Panc1 (cell line): ENCODE measurements at regions not wholly inside any gene's neighbourhood (a gene's known extent, or its start where the extent isn't known, plus 50 kb on each side); places are given as distances from the start of the nearest gene placed in this dataset.

ENCODE experiments used
- ATAC-seq: fragments of 200-7000 bp; cut with Tn5 transposase; 2 replicates; pipeline ENCODE4 v1.9.1; 2020; ENCODE audit warnings: mild to moderate bottlenecking, moderate library complexity
- BruUV-seq: library from RNA; stranded (reverse); fragments of 400-500 nt; replicated peaks from 2 replicates; lab custom pipeline; 2021; lab: Mats Ljungman, UMichigan
- CTCF ChIA-PET: fragments of 300-600 bp; sonication (Branson Sonifier 250); formaldehyde crosslinking; loops from one replicate; lab custom pipeline; 2022; ENCODE audit warnings: antibody characterized with exemption; lab: Charles Lee
- POLR2A ChIA-PET: fragments of 300-600 bp; sonication (Branson Sonifier 250); formaldehyde crosslinking; loops from one replicate; lab custom pipeline; 2022; ENCODE audit warnings: antibody characterized with exemption; lab: Charles Lee
- DNase-seq: peaks from one replicate; pipeline ENCODE4 v3.0.0-alpha.2; 2010; ENCODE audit warnings: low read depth, low spot score
- H3K27ac ChIP-seq: 2 replicates; pipeline ENCODE4 v1.5.1; 2011; ENCODE audit warnings: mild to moderate bottlenecking, low read length, inconsistent platforms
- H3K27me3 ChIP-seq: fragments of 200-500 bp; sonication (Bioruptor generic); 2 replicates; pipeline ENCODE4 v1.6.0; 2014; ENCODE audit warnings: low read length, inconsistent platforms; ENCODE audit not compliant: control insufficient read depth, insufficient read depth
- H3K36me3 ChIP-seq: fragments of 200-500 bp; sonication (Bioruptor generic); 2 replicates; pipeline ENCODE4 v1.5.1; 2014; ENCODE audit warnings: inconsistent platforms, mild to moderate bottlenecking, low read length, moderate library complexity; ENCODE audit not compliant: control insufficient read depth, insufficient read depth
- H3K4me1 ChIP-seq: 2 replicates; pipeline ENCODE4 v1.5.1; 2011; ENCODE audit warnings: inconsistent platforms, mild to moderate bottlenecking, low read length, moderate library complexity; ENCODE audit not compliant: control insufficient read depth, insufficient read depth
- H3K4me3 ChIP-seq, 2 experiments: 2 replicates each; pipeline ENCODE4 v1.5.1; 2011 to 2012; ENCODE audit warnings: low read depth in 2 of 2, low read length in 2 of 2, mild to moderate bottlenecking in 2 of 2, inconsistent platforms in 1 of 2, moderate library complexity in 1 of 2
- H3K9me3 ChIP-seq: fragments of 200-500 bp; sonication (Bioruptor generic); 2 replicates; pipeline ENCODE4 v1.5.1; 2014; ENCODE audit warnings: low read depth, mild to moderate bottlenecking, inconsistent platforms, low read length, moderate library complexity; ENCODE audit not compliant: control insufficient read depth, insufficient read depth
- CTCF ChIP-seq: fragments of 450-650 bp; IDR thresholded peaks from 2 replicates; pipeline ENCODE4 v1.5.1; 2017; ENCODE audit warnings: mild to moderate bottlenecking
- POLR2AphosphoS5 ChIP-seq: IDR thresholded peaks from 2 replicates; pipeline ENCODE4 v1.6.1; 2012; ENCODE audit warnings: mild to moderate bottlenecking, low read depth, low read length, moderate library complexity
- REST ChIP-seq, 2 experiments: IDR thresholded peaks; 2 replicates each; pipeline ENCODE4 v1.6.1; 2011 to 2012; ENCODE audit warnings: low read depth in 2 of 2, control low read depth in 1 of 2, low read length in 1 of 2, mild to moderate bottlenecking in 1 of 2, moderate library complexity in 1 of 2; ENCODE audit not compliant: insufficient read depth in 1 of 2
- SIN3A ChIP-seq: IDR thresholded peaks from 2 replicates; pipeline ENCODE4 v1.6.1; 2012; ENCODE audit warnings: low read depth, mild to moderate bottlenecking, low read length, moderate library complexity, borderline replicate concordance; ENCODE audit not compliant: insufficient read depth
- TCF7L2 ChIP-seq: IDR thresholded peaks from 2 replicates; pipeline ENCODE4 v1.6.1; 2011; ENCODE audit warnings: mild to moderate bottlenecking, low read depth, low read length, inconsistent platforms
- in situ Hi-C: cut with HindIII; loops from 2 replicates; pipeline ENCODE4 v1.10.0; 2016; ENCODE audit warnings: low sequenced_read_pairs, low pct_unique_long_range_greater_than_20kb
- intact Hi-C: fragments of 100-400 bp; cut with micrococcal nuclease; formaldehyde crosslinking; loops from one replicate; pipeline ENCODE4 v1.10.0; 2022; ENCODE audit not compliant: unreplicated experiment

- ChIA-PET CTCF (no interaction called here), POLR2A (no interaction called here)
- in situ Hi-C loops (no loop called here), intact Hi-C loops (no loop called here)
- BruUV-seq: no TSS peak
- no peak overlapping the region for H3K27ac ChIP-seq
- DNase-seq (no peak), ATAC-seq (no peak)
- no peaks in the 10 kb centered on the region for H3K4me1 ChIP-seq
- no peak overlapping the region for H3K4me3 ChIP-seq
- H3K36me3 ChIP-seq: no peaks in the 10 kb centered on the region
- TF ChIP-seq SIN3A: no peak
- no peak for TF ChIP-seq POLR2AphosphoS5
- TF ChIP-seq TCF7L2: no peak
- no peak for TF ChIP-seq CTCF
- TF ChIP-seq REST (IDR thresholded peaks at IDR 0.05; ENCODE audit: insufficient read depth in 1 of 2, low read depth in 2 of 2, low read length in 1 of 2): no peak
- no peaks in the 10 kb centered on the region for H3K9me3 ChIP-seq
- no peaks in the 10 kb centered on the region for H3K27me3 ChIP-seq
Measured at GRCh38 chrX:56069299-56069931, 162.7 kb upstream of the KLF8 start.

GRCh38 chrX:56089376-56089775, 142.8 kb upstream of the KLF8 start:
- no peak for ATAC-seq
- Histone ChIP-seq H3K27me3 (no peaks in the 10 kb centered on the region), H3K4me3 (no peak overlapping the region), H3K27ac (no peak overlapping the region), H3K9me3 (no peaks in the 10 kb centered on the region), H3K36me3 (no peaks in the 10 kb centered on the region), H3K4me1 (no peaks in the 10 kb centered on the region)
- ChIA-PET POLR2A (no interaction called here), CTCF (no interaction called here)
- intact Hi-C loops (no loop called here), in situ Hi-C loops (no loop called here)
- no peak for DNase-seq
- BruUV-seq: no TSS peak
- TF ChIP-seq REST (IDR thresholded peaks at IDR 0.05; ENCODE audit: insufficient read depth in 1 of 2, low read depth in 2 of 2, low read length in 1 of 2) (no peak), TCF7L2 (no peak), POLR2AphosphoS5 (no peak), CTCF (no peak), SIN3A (no peak)
